PC-9 (cell line): ENCODE measurements at regions not wholly inside any gene's neighbourhood (a gene's known extent, or its start where the extent isn't known, plus 50 kb on each side); places are given as distances from the start of the nearest gene placed in this dataset.
A peak's percentile ranks its signal among the peaks of the same experiment; 100 is the strongest.

Experiments
- BruUV-seq: library from RNA; stranded (reverse); fragments of 400-500 nt; replicated peaks from 2 replicates; lab custom pipeline; 2021; lab: Mats Ljungman, UMichigan
- CTCF ChIA-PET: fragments of 300-600 bp; sonication (Branson Sonifier 250); formaldehyde crosslinking; loops from one replicate; lab custom pipeline; 2022; ENCODE audit warnings: antibody characterized with exemption; lab: Charles Lee
- POLR2A ChIA-PET: fragments of 300-600 bp; sonication (Branson Sonifier 250); formaldehyde crosslinking; loops from one replicate; lab custom pipeline; 2022; ENCODE audit warnings: antibody characterized with exemption; ENCODE audit not compliant: unreplicated experiment; lab: Charles Lee
- DNase-seq, 2 experiments: peaks; one replicate each; pipeline versions ENCODE4 v3.0.0 to v3.0.0-alpha.2; 2015 to 2022; ENCODE audit warnings: mixed read lengths in 1 of 2
- H2AFZ ChIP-seq: fragments of 200-600 bp; sonication (generic); 2 replicates; pipeline ENCODE4 v1.8.1; 2017; ENCODE audit warnings: antibody characterized with exemption
- H3F3A ChIP-seq: fragments of 200-600 bp; sonication (generic); 2 replicates; pipeline ENCODE4 v1.8.1; 2017; ENCODE audit warnings: antibody characterized with exemption, mild to moderate bottlenecking, low read depth; ENCODE audit not compliant: insufficient read depth
- H3K27ac ChIP-seq: fragments of 200-600 bp; sonication (generic); 2 replicates; pipeline ENCODE4 v1.6.1; 2016; ENCODE audit warnings: mixed run types
- H3K27me3 ChIP-seq: fragments of 200-600 bp; sonication (generic); 2 replicates; pipeline ENCODE4 v1.6.1; 2016; ENCODE audit warnings: low read depth, mixed run types; ENCODE audit not compliant: insufficient read depth
- H3K36me3 ChIP-seq: fragments of 200-600 bp; sonication (generic); 2 replicates; pipeline ENCODE4 v1.6.1; 2016; ENCODE audit warnings: low read depth, mixed run types
- H3K4me1 ChIP-seq: fragments of 200-600 bp; sonication (generic); replicated peaks from 2 replicates; pipeline ENCODE4 v1.6.1; 2016; ENCODE audit warnings: mixed run types; ENCODE audit not compliant: insufficient read depth
- H3K4me2 ChIP-seq: fragments of 200-600 bp; sonication (generic); 2 replicates; pipeline ENCODE4 v1.6.1; 2017; ENCODE audit warnings: mixed run types
- H3K4me3 ChIP-seq: fragments of 200-600 bp; sonication (generic); 2 replicates; pipeline ENCODE4 v1.6.1; 2016; ENCODE audit warnings: mixed run types
- H3K79me2 ChIP-seq: fragments of 200-600 bp; sonication (generic); 2 replicates; pipeline ENCODE4 v1.6.1; 2017; ENCODE audit warnings: low read depth, mixed run types
- H3K9me2 ChIP-seq: fragments of 200-600 bp; sonication (generic); 2 replicates; pipeline ENCODE4 v1.8.1; 2017; ENCODE audit warnings: mild to moderate bottlenecking; ENCODE audit not compliant: insufficient read depth
- H3K9me3 ChIP-seq: fragments of 200-600 bp; sonication (generic); 2 replicates; pipeline ENCODE4 v1.8.1; 2016; ENCODE audit warnings: low read depth; ENCODE audit not compliant: insufficient read depth
- H4K20me1 ChIP-seq: fragments of 200-600 bp; sonication (generic); 2 replicates; pipeline ENCODE4 v1.8.1; 2017; ENCODE audit not compliant: insufficient read depth
- EZH2 ChIP-seq: fragments of 200-600 bp; sonication (generic); IDR thresholded peaks from 2 replicates; pipeline ENCODE4 v1.8.0; 2017; ENCODE audit warnings: antibody characterized with exemption, low read depth
- intact Hi-C: fragments of 100-400 bp; cut with micrococcal nuclease; formaldehyde crosslinking; loops from one replicate; pipeline ENCODE4 v1.10.0; 2022; ENCODE audit not compliant: unreplicated experiment
- TF ChIP-seq, protein P1 (sequence below): fragments of 200-600 bp; sonication (generic); conservative IDR thresholded peaks from 2 replicates; pipeline ENCODE4 v1.6.1; 2017; ENCODE audit warnings: mixed run types, antibody characterized with exemption, mild to moderate bottlenecking, moderate library complexity

DNA sequence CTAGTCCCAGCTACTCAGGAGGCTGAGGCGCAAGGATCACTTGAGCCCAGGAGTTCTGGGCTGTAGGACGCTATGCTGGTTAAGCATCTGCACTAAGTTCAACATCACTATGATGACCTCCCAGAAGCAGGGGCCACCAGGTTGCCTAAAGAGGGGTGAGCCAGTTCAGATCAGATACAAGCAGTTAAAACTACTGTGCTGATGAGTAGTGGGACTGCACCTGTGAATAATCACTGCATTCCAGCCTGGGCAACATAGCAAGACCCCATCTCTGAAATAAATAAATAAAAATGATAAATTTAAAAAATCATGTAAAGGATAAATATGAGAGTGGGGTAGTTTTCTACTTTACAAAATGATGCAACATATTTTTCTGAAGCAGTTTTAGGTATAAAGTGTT lies 106.5 kb downstream of the TMEM170B start:
- Histone ChIP-seq H4K20me1 (no peaks in the 10 kb centered on the region), H3K27ac (no peak overlapping the region), H3K36me3 (no peaks in the 10 kb centered on the region), H3K4me1 (no peaks in the 10 kb centered on the region), H3K9me3 (no peaks in the 10 kb centered on the region), H3F3A (no peaks in the 10 kb centered on the region), H2AFZ (no peak overlapping the region), H3K79me2 (no peaks in the 10 kb centered on the region), H3K27me3 (no peaks in the 10 kb centered on the region), H3K4me2 (no peak overlapping the region), H3K4me3 (no peak overlapping the region), H3K9me2 (no peaks in the 10 kb centered on the region)
- CTCF ChIA-PET, result no interaction called here
- intact Hi-C loops, result no loop called here
- no TSS peak for BruUV-seq
- TF ChIP-seq, protein P1, sequence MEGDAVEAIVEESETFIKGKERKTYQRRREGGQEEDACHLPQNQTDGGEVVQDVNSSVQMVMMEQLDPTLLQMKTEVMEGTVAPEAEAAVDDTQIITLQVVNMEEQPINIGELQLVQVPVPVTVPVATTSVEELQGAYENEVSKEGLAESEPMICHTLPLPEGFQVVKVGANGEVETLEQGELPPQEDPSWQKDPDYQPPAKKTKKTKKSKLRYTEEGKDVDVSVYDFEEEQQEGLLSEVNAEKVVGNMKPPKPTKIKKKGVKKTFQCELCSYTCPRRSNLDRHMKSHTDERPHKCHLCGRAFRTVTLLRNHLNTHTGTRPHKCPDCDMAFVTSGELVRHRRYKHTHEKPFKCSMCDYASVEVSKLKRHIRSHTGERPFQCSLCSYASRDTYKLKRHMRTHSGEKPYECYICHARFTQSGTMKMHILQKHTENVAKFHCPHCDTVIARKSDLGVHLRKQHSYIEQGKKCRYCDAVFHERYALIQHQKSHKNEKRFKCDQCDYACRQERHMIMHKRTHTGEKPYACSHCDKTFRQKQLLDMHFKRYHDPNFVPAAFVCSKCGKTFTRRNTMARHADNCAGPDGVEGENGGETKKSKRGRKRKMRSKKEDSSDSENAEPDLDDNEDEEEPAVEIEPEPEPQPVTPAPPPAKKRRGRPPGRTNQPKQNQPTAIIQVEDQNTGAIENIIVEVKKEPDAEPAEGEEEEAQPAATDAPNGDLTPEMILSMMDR, result no peak
- TF ChIP-seq EZH2, result no peak
- no peak for DNase-seq
- POLR2A ChIA-PET, result no interaction called here

DNA sequence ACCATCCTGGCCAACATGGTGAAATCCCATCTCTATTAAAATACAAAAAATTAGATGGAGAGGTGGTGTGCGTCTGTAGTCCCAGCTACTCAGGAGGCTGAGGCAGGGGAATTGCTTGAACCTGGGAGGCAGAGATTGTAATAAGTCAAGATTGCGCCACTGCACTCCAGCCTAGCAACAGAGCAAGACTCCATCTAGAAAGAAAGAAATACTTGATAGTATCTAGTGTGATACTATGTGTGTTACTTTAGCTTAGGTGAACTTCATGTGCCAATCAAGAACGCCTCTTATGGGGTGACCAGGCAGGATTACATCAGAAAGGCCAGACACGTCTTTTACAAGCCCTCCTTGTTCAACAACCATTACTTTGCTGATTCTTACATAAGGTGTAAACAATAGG lies 107.1 kb downstream of the TMEM170B start:
- CTCF ChIA-PET, result no interaction called here
- DNase-seq, result no peak
- intact Hi-C loops, result no loop called here
- no peaks in the 10 kb centered on the region for H3K9me2 ChIP-seq
- H3K9me3 ChIP-seq, result no peaks in the 10 kb centered on the region
- BruUV-seq, result no TSS peak
- no peak overlapping the region for H3K4me2 ChIP-seq
- no peaks in the 10 kb centered on the region for H3K36me3 ChIP-seq
- H3K4me3 ChIP-seq, result no peak overlapping the region
- H2AFZ ChIP-seq, result no peak overlapping the region
- POLR2A ChIA-PET, result no interaction called here
- H4K20me1 ChIP-seq, result no peaks in the 10 kb centered on the region
- H3F3A ChIP-seq, result no peaks in the 10 kb centered on the region
- no peaks in the 10 kb centered on the region for H3K27me3 ChIP-seq
- H3K27ac ChIP-seq, result no peak overlapping the region
- TF ChIP-seq EZH2, result no peak
- TF ChIP-seq, protein P1, result no peak
- no peaks in the 10 kb centered on the region for H3K79me2 ChIP-seq
- peaks cover 3% of the 10 kb centered on the region for H3K4me1 ChIP-seq

DNA sequence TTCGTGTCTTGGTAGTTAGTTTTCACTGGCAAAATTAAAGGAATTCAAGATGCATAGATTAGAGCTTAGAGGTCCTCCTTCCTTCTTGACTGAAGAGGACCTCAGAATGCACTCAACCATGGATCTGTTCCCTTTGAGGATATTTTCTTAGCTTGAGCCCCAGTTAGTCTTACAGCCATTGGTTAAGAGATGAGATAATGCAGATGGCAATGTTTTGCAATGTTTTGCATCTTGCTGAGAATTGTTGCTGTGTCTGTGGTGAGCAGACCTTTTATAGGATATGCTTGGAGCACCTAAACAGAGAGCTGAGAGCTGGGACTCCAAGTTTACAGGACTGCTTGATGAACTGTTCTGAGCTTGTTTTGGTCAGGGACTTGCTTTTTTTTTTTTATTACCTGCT lies 107.5 kb downstream of the TMEM170B start:
- ChIA-PET POLR2A (no interaction called here), CTCF (interaction anchor here (0.6 kb wide), 2 partner anchors 51 to 263 kb away, joined by 3 to 12 read pairs; no protein-coding TSS in a partner anchor)
- H3F3A ChIP-seq, result no peaks in the 10 kb centered on the region
- H2AFZ ChIP-seq, result no peak overlapping the region
- H3K27ac ChIP-seq, result no peak overlapping the region
- TF ChIP-seq EZH2, result no peak
- TF ChIP-seq, protein P1, result no peak
- H3K36me3 ChIP-seq, result no peaks in the 10 kb centered on the region
- intact Hi-C loops, result no loop called here
- H3K9me2 ChIP-seq, result no peaks in the 10 kb centered on the region
- peaks cover 7% of the 10 kb centered on the region for H3K4me1 ChIP-seq
- H3K4me3 ChIP-seq, result no peak overlapping the region
- H3K4me2 ChIP-seq, result no peak overlapping the region
- no peaks in the 10 kb centered on the region for H3K79me2 ChIP-seq
- no peaks in the 10 kb centered on the region for H4K20me1 ChIP-seq
- DNase-seq, result peak in 1 of 2 experiments; percentile 35
- no TSS peak for BruUV-seq
- H3K27me3 ChIP-seq, result no peaks in the 10 kb centered on the region
- no peaks in the 10 kb centered on the region for H3K9me3 ChIP-seq
